DMS79 (cell line): ENCODE measurements at regions not wholly inside any gene's neighbourhood (a gene's known extent, or its start where the extent isn't known, plus 50 kb on each side); places are given as distances from the start of the nearest gene placed in this dataset.

Experiments used
- DNase-seq: peaks from one replicate; lab custom pipeline; 2025; lab: John Stamatoyannopoulos, UW

DNA sequence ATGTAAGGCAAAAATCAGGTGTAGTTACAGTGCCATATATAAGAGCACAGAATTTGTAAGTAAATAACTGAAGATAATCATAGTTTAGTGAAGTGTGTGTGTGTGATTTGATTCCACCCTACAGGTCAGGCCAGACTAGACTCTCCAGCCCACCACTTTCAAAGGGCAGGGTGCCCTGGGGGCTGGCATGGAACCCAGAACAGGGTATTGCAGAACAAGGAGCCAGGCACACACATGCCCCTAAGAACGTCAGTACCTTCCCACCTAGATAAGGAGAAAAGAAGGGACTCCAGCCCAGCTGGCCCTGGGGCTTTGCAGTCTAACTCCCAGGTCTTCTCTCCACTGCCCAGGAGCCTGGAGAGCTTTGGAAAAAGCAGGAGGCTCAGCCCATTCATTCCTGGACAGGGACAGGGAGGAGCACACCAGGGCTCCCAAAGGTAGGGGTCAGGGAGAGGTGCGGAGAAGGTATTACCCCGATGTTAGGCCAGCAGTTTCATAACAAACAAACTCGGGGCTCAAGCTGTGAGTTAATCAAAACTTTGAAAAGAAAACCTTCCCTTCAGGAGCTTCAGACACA lies 149.7 kb upstream of the VANGL1 start:
- DNase-seq, result no peak

DNA sequence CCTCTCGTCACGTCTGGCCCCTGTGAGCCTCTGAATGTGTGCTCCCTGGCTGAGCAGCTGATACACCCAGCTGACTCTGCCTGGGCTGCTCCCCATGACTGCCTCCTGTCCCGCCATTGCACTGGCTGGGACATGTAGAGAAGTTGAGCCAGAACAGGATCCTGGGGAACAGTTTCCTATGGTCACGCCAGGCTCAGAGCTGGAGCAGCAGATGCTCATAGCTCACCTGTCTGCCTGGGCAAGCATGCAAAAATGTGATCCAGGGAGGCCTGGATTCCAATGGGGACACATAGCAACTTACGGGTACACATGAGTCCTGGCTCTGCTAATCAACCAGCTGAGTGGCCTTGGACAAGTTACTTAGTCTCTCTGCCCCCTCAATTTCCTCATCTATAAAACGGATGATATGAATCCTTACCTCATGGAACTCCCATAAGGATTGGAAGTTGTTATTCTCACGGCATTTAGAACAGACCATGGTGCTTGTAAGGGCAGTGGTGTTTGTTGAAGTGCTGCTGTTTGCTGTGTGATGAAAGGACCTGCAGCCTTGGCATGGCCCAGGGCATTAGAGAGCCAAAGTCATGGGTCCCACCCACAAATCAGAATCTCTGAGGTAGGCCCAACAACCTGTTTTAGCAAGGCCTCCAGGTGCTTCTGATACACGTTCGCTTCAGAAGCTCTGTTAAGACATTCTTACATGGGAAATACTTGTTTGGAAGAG lies 150.3 kb upstream of the VANGL1 start:
- no peak for DNase-seq

DNA sequence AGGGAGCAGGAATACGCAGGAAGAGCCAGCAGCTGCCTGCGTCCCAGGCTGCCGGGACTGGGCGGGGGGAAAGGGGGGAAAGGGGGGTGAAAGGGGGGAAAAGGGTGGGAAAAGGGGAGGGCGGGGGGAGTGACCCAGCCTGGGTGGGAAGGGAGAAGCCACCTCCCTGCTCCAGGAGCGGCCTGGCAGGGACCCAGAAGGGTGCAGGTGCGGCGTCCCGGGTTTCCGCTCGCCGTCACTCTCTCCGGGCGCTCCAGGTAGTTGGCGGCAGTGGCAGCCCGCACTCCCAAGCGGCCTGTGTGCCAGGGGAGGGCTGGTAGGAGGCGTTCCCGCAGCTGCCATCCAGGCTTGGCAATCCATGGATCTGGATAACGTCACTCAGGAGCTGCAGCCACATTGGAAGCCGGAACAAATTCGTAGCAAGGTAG lies 141.0 kb upstream of the NGF start:
- peak; percentile 42 for DNase-seq

DNA sequence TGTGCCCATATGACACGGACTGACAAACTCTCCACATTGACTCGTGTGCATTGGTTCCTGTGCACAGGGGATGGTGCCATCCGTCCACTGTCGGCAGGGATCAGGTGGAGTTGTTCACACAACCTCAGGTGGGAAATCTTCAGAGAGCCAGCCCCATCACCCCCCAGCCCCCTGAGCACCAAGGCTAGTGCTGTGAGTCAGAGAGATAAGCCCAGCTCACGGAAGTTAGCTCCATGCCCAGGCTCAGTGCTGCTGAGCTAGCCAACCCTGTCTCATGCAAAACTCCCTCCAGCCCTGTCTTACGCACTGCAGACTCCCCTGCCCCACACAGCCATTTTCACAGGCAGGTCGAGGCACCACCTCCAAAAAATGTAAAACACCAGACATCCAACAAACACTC lies 139.0 kb upstream of the NGF start:
- DNase-seq, result no peak

DNA sequence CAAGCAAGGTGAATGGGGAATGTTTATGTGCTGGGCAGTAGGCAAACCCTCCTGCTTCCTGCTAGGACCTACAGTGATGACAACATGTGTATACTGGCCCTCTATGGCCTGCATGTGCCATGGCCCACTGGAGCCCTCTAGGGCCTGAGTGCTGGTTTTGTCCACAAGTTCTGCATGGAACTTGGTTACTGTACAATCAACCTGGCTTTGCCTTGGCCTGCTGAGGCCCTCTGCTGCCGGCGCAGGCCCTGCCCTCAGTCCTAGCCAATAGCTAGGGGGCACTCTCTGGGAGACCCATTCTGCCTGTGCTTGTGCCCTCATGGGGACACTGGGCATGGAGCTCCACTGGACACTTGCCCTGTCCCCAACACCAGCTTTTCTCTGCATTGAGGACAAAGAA lies 138.6 kb upstream of the NGF start:
- no peak for DNase-seq

DNA sequence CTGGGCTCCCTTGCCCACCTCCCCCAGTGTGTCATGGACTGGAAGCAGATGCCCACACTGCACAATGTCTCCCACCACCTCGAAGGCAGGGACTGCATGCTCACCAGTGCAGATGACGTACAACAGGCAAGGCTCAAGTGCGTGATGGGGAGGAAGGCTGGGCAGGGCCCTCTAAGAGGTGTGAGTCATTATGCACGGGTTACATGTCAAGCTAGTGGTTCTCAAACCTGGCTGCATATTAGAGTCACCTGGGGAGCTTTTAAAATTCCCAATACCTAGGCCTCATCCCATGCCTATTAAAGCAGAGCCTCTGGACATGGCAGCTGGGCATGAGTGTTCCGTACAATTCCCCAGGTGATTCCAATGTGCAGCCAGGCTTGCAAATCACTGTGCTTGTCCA lies 137.9 kb upstream of the NGF start:
- peak; percentile 33 for DNase-seq

DNA sequence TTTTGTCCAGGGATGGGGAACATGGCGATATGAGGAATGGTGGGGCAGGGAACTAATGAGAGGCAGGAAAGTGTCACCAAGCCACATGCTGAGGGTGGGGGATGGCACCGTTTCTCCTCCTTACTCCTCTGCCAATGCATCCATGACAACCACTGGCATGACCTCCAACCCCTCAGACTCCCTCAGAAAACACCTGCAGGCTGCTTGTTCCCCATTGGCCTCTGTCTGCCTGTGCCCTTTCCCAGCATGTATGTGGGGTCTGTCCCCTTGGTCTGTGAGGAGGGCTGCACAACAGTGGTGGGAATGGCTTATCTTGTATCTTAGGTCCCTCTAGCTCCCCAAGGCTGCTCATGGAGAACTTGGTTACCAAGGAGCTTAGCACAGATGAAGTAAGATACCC lies 137.2 kb upstream of the NGF start:
- no peak for DNase-seq

DNA sequence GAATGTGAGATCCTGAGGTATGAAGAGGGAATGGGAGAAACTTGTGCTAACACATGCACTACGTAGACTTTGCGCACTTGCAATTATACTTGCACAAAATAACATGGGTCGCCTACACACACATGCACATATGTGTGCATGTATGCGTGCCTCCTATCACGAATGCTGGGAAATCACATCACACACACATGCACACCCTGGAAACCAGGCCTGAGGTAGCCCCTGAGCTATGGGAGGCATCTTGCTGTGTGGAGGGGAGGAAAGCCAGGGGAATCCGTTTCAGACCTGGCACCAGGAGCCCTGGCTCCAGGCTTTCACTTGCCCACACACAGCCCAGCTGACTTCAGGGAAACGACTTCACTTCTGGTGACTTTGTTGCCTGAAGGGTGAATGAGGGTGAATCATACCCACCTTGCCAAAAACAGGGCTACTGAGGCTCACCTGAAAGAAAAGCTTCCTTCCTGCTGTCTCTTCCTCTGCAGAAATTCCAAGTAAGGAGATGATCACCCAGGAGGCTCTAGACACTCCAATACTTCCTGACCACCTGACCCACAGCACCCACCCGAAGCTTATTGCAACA lies 136.0 kb upstream of the NGF start:
- no peak for DNase-seq

DNA sequence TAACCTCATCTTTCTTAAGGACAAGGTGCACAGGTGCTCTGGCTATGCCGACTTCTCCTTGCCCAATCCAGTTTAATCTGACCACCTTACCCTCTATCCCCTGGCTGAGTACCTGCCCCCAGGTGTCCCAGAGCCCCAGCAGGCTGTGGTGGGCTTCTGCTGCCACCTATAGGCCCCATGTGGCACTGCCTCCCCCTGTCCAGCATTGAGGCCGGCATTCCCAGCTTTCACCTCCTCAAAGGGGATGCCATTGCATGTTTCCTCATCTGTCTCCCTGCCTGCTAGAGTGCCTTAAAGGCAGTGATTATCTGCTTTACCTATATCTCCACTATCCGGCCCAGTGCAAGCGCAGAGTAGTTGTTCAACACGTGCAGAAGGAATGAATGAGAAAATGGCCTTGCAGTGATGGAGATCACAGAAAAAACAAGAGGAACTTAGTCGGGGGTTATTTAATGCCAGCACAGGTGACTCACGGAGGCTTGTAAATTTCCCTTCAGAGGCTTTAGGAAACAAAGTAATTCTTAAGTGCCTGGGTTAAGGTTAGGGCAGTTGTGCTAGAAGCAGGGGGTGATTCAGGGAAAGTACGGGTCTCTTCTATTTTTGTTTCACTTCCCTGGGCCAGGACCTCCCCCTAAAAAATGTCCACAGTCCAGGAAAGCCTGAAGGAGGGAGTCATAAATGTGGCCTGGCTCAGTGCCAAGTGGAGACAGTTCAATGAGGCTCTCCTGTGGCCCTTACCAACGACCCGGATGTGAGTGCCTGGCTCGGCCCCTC lies 131.8 kb upstream of the NGF start:
- peak; percentile 79 for DNase-seq

DNA sequence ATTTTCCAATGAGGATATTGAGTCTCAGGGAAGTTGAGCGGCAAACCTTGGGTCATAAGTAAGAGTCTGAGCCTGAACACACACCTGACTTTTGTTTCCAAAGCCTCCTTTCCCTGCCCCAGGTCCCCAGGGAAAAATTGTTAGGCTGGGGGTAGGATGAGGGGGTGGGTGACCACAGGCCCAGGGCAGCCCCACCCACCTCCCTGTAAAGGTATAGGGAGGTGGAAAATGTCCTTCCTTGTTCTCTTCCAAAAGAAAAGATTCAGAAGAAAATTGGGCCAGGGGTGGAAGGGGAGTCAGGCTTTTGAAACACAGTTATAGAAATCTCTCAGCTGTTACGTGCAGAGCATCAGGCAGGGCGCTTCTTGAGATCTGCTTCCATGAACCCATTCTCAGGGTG lies 129.7 kb upstream of the NGF start:
- no peak for DNase-seq

DNA sequence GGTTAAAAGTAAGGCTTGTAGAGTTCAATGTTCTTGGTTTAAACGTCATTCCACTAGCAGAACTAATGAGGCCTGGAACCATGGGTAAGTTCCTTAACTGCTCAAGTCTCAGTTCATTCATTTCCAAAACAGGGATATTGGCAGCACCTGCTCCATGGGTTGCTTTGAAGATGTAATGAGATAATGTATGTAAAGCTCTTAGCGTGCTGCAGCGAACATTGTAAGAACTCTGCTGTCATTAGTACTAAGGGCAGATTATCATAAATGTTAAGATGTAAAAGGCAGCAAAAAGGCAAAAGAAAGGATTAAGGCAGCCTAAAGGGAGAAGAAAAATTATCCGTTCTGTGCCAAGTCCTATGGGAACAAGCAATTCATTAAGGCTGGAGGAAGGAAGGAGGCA lies 129.1 kb upstream of the NGF start:
- DNase-seq, result no peak

DNA sequence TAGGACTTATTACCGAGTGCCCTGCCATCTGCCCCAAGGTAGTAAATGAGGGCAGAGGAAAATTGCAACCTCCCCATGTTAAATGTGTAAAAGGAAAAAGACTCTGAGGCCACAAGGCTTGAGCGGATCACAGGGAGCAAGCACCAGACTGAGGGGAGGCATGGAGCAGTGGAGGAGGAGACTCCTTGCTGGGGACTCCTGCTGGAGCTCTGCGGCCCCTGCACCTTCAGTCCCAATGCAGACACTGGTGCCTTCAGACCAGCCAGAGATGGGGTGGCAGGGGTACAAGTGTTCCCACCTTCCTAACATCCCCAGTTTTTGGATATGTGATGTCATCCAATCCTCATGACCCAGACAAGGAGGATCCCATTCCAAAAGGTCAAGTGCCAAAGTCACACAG lies 128.4 kb upstream of the NGF start:
- no peak for DNase-seq

DNA sequence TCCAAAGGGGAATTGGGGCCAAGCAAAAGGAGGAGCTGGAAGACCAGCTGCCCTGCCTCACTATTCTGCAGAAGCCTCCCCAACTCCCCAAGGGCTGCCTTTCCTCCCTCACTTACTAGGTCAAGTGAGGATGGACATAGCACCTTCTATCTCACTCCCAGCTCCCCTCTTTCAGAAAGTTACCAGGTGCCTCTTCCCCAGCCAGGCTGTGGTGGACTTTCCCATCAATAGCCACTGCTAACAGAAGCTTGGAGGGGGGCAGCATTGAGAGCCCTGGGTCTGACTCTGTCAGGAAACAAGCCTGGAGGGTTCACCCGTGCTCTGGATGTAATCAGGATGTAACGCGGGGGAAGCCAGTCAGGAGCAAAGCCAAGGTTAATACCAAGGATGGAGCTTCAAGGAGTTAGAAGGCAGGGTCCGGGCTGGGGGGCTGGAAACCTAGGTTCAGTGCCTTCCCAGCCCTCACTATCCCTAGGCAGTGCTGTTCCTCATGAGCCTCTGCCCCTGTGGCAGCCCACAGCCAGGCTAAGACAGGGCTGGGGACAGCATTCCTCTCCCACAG lies 127.8 kb upstream of the NGF start:
- no peak for DNase-seq

DNA sequence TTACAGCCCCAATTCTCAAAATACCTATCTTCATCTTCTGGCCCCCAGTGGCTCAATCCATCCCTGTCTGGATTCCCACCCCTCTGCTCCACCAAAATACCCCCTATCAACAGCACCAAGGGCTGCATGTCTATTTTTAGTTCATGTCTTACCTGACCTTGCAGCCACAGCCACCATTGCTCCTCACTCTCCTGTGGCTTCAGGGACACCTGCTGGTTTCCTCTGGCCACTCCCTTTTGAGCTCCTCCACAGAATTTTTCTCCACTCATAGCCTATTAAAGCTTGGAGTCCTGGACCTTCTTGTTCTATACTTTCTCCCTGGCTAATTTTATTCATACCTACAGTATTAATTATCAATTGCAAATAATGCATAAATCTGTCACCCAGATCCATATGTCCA lies 125.3 kb upstream of the NGF start:
- DNase-seq, result no peak

DNA sequence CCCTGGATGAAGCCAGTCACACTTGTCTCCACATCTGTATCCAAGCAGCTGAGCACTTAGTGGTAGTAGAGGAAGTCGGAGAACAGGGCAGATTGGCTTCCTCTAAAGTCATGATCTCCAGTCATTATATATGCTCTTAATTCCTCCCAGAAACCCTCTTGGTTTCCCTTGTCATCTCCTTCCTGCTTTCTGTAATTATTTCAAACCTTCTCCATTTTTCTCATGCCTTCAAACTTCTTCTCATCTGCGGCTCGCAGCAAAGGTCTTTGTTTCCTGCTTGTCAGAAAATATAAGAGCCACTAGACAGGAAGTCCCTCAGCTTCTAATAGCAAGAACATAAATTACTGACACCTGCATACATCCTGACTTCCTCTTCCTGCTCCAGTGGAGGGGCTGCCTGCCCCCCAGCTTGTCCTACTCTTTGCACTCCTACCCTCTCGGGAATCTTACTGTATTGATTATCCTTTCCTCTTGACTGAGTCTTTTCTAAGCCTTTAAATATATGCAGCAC lies 124.6 kb upstream of the NGF start:
- no peak for DNase-seq

DNA sequence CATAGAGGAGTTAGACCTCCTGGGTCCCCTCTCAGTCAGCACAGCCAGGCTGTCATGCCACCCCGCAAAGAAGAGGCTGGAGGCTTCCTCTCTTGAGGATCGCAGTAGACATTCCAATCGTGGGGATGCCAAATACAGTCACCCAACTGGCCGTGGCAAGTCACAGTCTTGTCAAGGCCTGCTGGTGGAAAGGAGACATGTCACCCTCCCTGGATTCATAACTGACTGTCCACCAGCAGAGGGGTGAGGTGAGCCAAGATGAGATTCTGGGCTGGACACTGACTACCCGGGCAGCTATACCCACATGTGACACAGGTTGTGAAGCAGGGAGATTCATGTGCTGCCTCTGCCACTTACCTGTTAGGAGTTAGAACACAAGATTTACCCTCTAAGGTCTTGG lies 123.5 kb upstream of the NGF start:
- DNase-seq, result no peak

DNA sequence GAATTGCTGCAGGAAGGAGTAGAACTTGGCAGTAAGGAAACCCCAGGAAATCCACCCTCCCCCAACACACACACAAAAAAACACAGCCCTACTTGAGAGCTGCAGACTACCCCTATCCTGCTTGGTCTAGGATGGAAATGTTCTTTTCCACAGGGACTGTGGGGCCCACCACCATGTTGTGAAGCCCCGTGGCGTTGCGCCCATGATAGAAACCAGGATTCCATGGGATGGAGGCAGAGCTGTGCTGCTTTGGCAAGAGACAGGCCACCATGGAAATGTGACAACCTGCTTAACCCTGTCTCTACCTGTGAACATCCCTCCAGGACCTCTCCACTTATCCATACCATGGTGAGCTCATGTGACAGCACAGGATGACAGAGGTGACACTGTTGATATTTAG lies 121.1 kb upstream of the NGF start:
- no peak for DNase-seq

DNA sequence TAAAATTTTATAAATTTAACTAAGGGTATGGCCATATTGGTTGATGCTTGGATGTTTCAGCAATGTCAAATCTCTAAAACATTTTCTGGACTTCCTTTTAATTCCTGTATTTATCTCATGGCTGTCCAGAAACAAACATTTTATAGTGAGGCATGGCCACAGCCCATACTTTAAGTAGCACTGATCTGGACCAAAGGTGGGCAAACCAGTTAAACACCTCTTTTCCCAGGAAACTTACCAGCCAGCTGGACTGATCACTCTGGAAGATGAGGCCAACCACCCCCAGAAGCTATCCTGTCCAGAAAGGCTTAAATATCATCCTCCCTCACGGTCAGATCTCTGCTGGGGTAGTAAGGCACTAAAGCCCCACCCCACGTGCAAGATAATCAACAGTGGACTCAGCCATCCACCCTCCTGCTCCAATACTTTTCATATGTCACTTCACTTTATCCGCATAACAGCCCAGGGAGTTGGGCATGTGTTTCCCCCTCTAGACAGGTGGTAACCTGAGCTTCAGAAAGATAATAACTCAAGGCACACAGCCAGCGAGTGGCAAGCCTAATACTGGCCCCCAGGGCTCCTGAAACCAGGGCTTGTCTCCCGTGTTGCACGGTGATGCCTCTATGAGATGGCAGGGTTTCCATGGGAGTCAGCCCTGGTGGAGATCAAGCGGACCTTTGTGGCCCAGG lies 120.5 kb upstream of the NGF start:
- DNase-seq, result peak; percentile 55

DNA sequence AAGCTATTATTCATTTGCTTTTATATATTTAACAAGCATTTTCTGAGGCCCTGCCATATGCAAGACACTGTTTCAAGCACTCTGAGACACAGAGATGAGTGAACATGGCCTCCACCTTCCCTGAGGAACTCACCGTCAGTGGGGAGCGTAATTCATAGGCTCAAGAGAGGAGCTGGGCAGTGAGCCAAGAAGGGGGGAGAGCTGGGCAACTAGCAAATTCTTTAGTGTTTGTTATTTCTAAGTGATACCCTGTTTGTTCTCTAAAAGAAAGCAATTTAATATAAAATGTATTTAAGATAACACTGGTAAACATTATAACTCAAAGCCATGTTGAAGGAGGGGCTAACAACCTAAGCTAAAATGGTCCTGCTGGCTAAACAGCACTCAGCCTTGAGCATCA lies 119.2 kb upstream of the NGF start:
- peak; percentile 81 for DNase-seq

DNA sequence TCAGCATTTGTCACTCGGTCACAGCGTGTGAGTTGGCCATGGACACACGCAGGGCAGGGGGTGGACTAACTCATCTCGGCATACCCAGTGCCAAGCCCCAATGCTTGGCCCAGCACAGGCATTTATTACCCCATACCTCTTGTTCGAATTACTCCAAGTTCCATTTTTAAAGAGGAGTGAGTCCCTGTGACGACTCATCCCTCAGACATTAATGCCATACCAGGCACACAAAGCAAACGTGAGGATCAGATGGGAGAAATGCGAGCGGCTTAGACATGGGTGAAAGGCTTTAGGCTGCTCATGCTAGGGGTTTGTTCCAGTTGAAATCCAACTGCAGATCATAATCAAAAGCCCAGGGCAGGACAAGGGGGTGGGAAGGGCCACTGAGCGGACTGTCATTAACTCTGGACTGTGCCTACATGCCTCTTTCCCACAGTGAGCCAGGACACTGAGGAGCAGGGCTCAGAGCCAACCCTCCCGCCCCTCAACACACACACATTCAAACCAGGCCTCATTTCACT lies 118.5 kb upstream of the NGF start:
- DNase-seq, result peak; percentile 40

DNA sequence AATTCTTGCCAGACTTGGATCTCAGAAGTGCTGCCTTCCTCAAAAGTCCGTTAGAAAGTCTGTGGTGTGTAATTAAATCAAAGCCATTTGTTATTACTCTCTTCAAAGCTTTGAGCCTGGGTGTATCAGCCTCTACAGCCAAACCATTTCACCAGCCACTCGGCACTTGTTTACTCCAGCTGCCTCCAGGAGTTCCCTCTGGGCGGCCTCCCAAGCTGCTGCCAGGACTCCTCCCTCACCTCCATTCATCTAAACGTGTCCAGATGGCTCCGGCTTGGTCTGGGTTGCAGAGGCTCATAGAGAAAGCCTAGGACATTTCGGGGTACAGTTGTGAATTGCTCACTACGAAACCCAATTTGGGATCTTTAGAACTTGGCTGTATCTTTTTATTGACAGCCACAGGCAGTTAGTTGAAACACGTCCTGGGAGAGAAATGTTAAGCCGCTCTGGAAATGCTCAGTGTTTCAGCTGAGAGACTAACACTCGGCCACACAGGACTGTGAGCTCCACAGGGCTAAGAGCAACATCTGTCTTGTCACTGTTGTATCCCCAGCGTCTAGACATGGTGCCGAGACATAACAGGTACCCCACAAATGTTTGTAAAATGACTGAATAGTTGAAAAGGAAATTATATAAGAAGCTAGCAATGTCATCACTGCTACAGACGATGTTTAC lies 116.9 kb upstream of the NGF start:
- DNase-seq, result peak; percentile 18
